ENCODE measurements at regions not wholly inside any gene's neighbourhood (a gene's known extent, or its start where the extent isn't known, plus 50 kb on each side); places are given as distances from the start of the nearest gene placed in this dataset.

GRCh38 chr9:103277240-103277639 lies 282.1 kb downstream of the CYLC2 start:
- H3K36me3 ChIP-seq (replicated peaks in 1 of 2; ENCODE audit: control insufficient read depth in 1 of 2, insufficient read depth in 2 of 2, low read length in 2 of 2), result no peaks in the 10 kb centered on the region

GRCh38 chr9:103281126-103281525 lies 286.0 kb downstream of the CYLC2 start:
- no peaks in the 10 kb centered on the region for H3K27me3 Mint-ChIP-seq (ENCODE audit: low read depth in 3 of 3)
- no peaks in the 10 kb centered on the region for H3K79me2 ChIP-seq (ENCODE audit: insufficient read depth, low read length)
- intact Hi-C loops (cut with micrococcal nuclease), result no loop called here

More at GRCh38 chr9:103277240-103277639, 282.1 kb downstream of the CYLC2 start:
- Histone ChIP-seq H3K9me3 (replicated peaks in 1 of 2; ENCODE audit: control insufficient read depth in 1 of 2, insufficient read depth in 1 of 2, low read length in 2 of 2) (peaks cover 0 to 7% of the 10 kb centered on the region in 2 donors), H4K20me1 (ENCODE audit: insufficient read depth, low read length) (no peaks in the 10 kb centered on the region), H3K79me2 (ENCODE audit: insufficient read depth, low read length) (no peaks in the 10 kb centered on the region), H2AFZ (ENCODE audit: insufficient read depth, low read depth, low read length, poor library complexity, severe bottlenecking) (no peak overlapping the region), H3K4me3 (replicated peaks in 1 of 3; ENCODE audit: low read depth in 2 of 3, low read length in 3 of 3) (no peak overlapping the region), H3K4me1 (ENCODE audit: control insufficient read depth in 1 of 2, insufficient read depth in 2 of 2, low read length in 2 of 2) (no peaks in the 10 kb centered on the region), H3K27me3 (ENCODE audit: control insufficient read depth in 2 of 2, insufficient read depth in 2 of 2, low read length in 2 of 2) (no peaks in the 10 kb centered on the region), H3K27ac (ENCODE audit: low read depth in 1 of 2, low read length in 2 of 2) (no peak overlapping the region), H3K4me2 (replicated peaks; ENCODE audit: extremely low read depth, low read length, poor library complexity, severe bottlenecking) (no peak overlapping the region), H3K9ac (ENCODE audit: insufficient read depth, low read length, poor library complexity, severe bottlenecking) (no peak overlapping the region)
- no peak overlapping the region for H3K4me3 Mint-ChIP-seq
- no peak for TF ChIP-seq CTCF (IDR thresholded peaks at IDR 0.05)
- H3K27ac Mint-ChIP-seq, result no peak overlapping the region
- no peak for DNase-seq
- H3K4me1 Mint-ChIP-seq, result no peaks in the 10 kb centered on the region
- no peaks in the 10 kb centered on the region for H3K27me3 Mint-ChIP-seq (ENCODE audit: low read depth in 3 of 3)
- H3K9me3 Mint-ChIP-seq, result peaks cover 0 to 4% (median under 1%) of the 10 kb centered on the region in 7 donors
- WGBS (ENCODE audit: insufficient coverage), result no CpG with 5 or more reads among the region's 4 CpGs
- intact Hi-C loops (cut with micrococcal nuclease), result no loop called here
- no peaks in the 10 kb centered on the region for H3K36me3 Mint-ChIP-seq

More at GRCh38 chr9:103281126-103281525, 286.0 kb downstream of the CYLC2 start:
- no peak overlapping the region for H3K4me3 Mint-ChIP-seq
- Histone ChIP-seq H3K4me2 (replicated peaks; ENCODE audit: extremely low read depth, low read length, poor library complexity, severe bottlenecking) (no peak overlapping the region), H4K20me1 (ENCODE audit: insufficient read depth, low read length) (no peaks in the 10 kb centered on the region), H3K27ac (ENCODE audit: low read depth in 1 of 2, low read length in 2 of 2) (no peak overlapping the region), H2AFZ (ENCODE audit: insufficient read depth, low read depth, low read length, poor library complexity, severe bottlenecking) (no peak overlapping the region), H3K36me3 (replicated peaks in 1 of 2; ENCODE audit: control insufficient read depth in 1 of 2, insufficient read depth in 2 of 2, low read length in 2 of 2) (no peaks in the 10 kb centered on the region), H3K9ac (ENCODE audit: insufficient read depth, low read length, poor library complexity, severe bottlenecking) (no peak overlapping the region), H3K27me3 (ENCODE audit: control insufficient read depth in 2 of 2, insufficient read depth in 2 of 2, low read length in 2 of 2) (no peaks in the 10 kb centered on the region), H3K4me3 (replicated peaks in 1 of 3; ENCODE audit: low read depth in 2 of 3, low read length in 3 of 3) (no peak overlapping the region), H3K9me3 (replicated peaks in 1 of 2; ENCODE audit: control insufficient read depth in 1 of 2, insufficient read depth in 1 of 2, low read length in 2 of 2) (no peaks in the 10 kb centered on the region), H3K4me1 (ENCODE audit: control insufficient read depth in 1 of 2, insufficient read depth in 2 of 2, low read length in 2 of 2) (no peaks in the 10 kb centered on the region)
- H3K4me1 Mint-ChIP-seq, result no peaks in the 10 kb centered on the region
- TF ChIP-seq CTCF (IDR thresholded peaks at IDR 0.05), result no peak
- H3K27ac Mint-ChIP-seq, result no peak overlapping the region
- no peak for DNase-seq
- H3K36me3 Mint-ChIP-seq, result no peaks in the 10 kb centered on the region
- no CpG with 5 or more reads among the region's 2 CpGs for WGBS (ENCODE audit: insufficient coverage)
- peaks cover 0 to 1% (median 0%) of the 10 kb centered on the region in 7 donors for H3K9me3 Mint-ChIP-seq
